NCI-H460 (cell line): ENCODE measurements at regions not wholly inside any gene's neighbourhood (a gene's known extent, or its start where the extent isn't known, plus 50 kb on each side); places are given as distances from the start of the nearest gene placed in this dataset.

ENCODE experiments used
- DNase-seq: peaks from one replicate; pipeline ENCODE4 v3.0.0-alpha.2; 2016; ENCODE audit warnings: low read depth; ENCODE audit errors: extremely low read depth

GRCh38 chr15:91516866-91517265 is 336.6 kb upstream of the SLCO3A1 start:
- DNase-seq = no peak

DNA sequence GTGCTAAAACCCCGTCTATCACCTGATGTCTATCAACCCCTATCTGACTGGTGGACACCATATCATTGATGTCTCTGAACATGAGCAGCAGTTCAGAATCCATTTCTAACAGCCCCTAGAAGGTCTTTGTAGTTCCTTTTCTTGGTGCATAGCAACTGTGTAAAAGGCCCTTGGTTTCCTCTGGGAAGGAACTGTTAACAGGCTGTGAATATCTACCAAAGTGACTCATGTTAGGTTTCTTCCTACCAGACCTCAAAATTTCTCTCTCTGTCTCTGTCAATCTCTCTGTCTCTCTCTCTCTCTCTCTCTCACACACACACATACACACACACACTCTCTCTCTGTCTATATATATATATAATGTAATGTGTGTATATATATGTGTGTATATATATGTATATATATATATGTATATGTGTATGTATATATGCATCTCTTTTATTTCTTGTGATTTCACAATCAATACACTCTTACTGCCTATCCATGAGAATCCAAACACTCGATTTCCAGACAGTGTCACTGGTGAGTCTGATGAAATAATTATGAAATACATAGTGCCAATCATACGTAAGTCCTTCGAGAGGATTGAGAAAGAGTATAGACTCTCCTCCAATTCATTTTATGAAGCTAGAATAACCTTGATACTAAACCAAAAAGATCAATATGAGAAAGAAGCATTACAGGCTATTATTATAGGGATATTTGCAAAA is 335.9 kb upstream of the SLCO3A1 start:
- DNase-seq = no peak

GRCh38 chr15:91520850-91521249 is 332.7 kb upstream of the SLCO3A1 start:
- no peak for DNase-seq

GRCh38 chr15:91521548-91521947 is 332.0 kb upstream of the SLCO3A1 start:
- no peak for DNase-seq

DNA sequence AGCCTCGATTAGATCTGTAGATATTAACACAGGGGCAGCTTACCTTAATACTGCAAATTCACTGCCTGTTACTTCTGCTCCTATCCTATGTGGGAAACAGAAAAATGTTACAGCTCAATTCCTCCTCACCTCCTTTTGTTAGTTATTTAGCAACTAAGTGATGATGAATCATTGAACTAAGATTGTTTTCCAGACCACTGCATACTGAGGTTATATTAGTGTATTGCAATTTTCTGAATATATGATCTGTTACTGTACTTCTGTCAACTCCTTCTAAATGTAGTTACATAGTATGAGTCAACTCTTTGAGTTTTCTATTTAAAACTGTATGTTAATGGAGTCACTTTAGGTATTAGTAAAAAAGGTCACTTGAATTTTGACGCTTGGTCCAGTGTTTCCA is 331.5 kb upstream of the SLCO3A1 start:
- DNase-seq = no peak

GRCh38 chr15:91522605-91523332 is 330.7 kb upstream of the SLCO3A1 start:
- DNase-seq = no peak

DNA sequence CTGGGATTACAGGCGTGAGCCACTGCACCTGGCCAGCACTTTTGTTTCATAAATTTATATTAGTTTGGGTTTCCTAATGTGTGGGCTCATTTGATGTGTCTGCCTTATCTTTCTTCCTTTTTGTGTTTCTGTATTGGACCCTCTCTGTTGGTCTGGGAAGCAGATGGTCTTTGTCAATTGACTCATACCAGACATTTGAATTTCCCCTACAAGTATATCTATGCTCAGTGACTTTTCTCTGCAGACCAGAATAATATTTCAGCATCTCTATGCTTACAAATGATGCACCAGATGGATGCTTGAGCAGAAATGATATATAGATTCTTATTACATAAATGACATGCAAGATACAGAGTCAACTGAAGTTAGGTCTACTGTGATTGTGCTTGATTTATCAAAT is 329.9 kb upstream of the SLCO3A1 start:
- no peak for DNase-seq

DNA sequence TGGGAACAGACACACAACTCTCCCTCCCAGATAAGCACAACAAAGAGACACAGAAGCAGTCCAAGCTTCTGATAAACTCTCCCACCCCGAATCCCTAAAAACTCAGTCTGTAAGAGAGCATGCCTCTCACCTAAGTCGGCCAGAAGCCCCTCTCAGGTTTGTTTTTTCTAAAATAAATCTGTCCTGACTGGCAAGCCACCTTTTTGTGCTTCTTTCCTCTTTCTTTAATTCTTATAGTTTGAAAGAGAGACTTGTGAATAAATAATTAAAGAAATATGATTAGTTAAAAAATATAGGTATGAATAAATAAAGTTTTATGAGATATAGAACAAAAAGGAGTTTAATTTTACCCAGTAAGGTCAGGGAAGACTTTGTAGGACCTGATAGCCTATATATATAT is 329.0 kb upstream of the SLCO3A1 start:
- DNase-seq = no peak

- no peak for DNase-seq
Observed at GRCh38 chr15:91525751-91526150, 327.8 kb upstream of the SLCO3A1 start.

DNA sequence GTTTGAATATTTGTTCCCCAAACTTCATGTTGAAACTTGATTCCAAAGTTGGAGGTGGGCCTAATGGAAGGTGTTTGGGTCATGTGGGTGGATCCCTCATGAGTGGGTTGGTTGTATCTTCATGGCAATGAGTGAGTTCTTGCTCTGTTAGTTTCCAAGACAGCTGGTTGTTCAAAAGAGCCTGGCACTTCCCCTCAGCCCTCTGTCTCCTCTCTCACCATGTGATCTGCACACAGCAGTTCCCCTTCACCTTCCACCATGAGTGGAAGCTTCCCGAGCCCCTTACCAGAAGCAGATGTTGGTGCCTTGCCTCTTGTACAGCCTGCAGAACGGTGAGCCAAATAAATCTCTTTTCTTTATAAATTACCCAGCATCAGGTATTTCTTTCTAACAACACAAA is 327.1 kb upstream of the SLCO3A1 start:
- DNase-seq = no peak

- DNase-seq = no peak
Observed at GRCh38 chr15:91528801-91529200, 324.7 kb upstream of the SLCO3A1 start.

GRCh38 chr15:91529534-91529933 is 324.0 kb upstream of the SLCO3A1 start:
- no peak for DNase-seq

- DNase-seq = no peak
Observed at GRCh38 chr15:91530279-91530678, 323.2 kb upstream of the SLCO3A1 start.

GRCh38 chr15:91530956-91531582 is 322.4 kb upstream of the SLCO3A1 start:
- DNase-seq = no peak

DNA sequence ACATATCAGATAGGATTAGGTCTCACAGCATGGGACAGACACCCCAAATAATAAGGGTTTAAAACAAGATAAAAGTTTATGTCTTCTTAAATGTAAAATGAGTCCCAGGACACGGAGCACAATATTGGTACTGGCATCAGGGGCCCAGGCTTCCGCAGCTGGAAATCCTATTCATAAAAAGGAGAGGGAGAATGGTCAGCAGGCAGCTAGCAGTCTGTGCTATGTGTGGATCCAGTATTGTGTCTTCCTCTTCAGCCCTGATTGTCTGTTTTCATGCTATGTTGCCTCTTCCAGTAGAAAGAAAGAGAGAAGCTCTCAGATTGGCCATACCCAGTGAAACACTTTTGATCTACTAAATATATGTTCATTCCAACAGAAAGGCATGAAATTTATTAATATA is 319.3 kb upstream of the SLCO3A1 start:
- DNase-seq = no peak

DNA sequence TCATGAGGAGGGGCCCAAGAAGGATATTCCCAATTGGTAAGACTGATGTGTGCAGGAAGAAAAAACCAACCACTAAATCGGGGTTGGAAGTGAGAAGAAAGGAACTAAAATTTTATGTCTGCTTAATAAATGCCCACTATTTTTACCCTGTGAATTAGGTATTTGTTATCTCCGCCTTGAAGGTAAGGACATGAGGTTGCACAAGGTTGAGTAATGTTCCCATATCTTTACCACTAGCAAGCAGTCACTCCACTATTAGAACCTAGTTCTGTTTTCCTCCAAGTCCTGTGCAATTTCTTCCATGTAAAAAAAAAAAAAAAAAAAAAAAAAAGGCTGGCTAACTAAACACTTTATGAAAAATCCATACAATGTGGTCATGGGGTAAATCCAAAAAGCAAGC is 318.5 kb upstream of the SLCO3A1 start:
- DNase-seq = no peak

DNA sequence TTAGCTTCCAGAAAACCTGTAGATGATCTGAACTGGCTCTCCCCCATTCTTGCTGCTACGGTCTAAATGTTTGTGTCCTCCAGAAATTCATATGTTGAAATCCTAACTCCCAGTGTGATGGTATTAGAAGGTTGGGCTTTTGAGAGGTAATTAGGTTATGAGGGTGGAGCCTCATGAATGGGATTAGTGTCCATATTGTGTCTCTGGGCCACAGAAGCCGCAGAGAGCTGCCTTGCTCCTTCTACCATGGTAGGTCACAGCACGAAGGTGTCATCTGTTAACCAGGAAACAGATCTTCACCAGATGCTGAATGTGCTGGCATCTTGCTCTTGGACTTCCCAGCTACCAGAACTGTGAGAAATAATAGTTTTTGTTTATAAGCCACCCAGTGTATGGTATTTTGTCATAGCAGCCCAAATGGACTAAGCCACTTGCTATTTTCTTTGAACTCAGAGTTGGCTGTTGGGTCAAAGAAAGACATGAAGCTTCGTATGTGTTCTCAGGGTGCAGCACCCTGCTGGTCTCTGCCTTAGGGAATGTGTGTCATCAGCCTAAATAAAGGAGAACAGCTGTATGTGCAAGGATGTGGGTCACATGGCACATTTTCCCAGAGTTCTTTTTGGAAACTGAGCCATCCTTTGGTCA is 317.5 kb upstream of the SLCO3A1 start:
- DNase-seq = no peak

DNA sequence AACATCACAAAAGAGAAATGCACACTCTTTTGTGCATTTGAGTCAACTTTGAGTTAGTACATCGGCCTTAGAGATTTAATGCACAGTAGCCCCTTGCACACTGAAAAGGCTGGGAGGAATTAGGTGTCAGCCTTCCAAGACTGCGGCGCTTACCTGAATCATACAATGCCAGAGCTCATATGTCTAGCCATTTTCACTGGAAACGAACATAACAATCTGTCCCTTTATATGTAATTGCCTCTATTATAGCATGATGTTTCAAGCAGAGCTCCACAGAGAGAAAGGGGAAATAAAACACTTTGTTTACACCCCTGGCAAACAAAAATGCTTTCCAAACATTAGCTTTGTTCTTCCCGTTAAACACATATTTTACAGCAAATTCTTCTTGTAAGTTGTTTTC is 315.7 kb upstream of the SLCO3A1 start:
- no peak for DNase-seq

- no peak for DNase-seq
Observed at GRCh38 chr15:91538782-91539181, 314.7 kb upstream of the SLCO3A1 start.

GRCh38 chr15:91541286-91541685 is 312.2 kb upstream of the SLCO3A1 start:
- DNase-seq = no peak

DNA sequence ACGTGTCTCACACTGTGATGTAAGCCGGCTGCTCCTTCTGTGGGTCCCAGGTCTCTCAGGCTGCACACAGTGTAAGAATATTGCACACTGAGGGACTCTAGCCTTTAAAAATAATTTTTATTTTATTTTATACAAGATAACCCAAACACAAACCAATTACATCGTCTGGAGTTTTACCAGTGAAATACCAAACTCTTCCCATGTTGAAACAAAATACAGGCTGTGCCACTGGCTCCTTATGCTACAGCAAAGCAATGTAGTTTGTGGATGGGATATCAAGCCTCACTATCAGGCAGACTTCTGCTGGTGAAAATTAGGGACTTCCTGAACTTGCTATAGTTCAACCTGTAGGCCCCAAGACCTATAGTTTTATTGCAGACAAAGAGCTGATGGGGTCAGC is 311.3 kb upstream of the SLCO3A1 start:
- no peak for DNase-seq

DNA sequence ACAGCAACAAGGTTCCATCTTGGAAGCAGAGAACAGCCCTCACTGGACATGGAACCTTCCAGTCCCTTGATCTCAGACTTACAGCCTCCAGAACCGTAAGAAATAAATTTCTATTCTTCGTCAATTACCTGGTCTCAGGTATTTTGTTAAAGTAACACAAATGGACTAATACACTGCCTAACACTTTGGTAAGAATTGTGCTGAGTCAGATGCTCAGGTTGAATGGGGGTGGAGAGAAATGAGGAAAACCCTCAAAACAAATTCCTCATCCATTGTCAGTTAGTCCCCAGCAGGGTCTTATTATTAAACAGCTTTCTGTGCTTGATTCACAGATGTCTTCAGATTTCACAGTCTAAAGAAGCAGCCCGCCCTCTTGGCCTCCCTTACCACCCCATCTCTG is 306.2 kb upstream of the SLCO3A1 start:
- DNase-seq = no peak
